ENCODE measurements at regions not wholly inside any gene's neighbourhood (a gene's known extent, or its start where the extent isn't known, plus 50 kb on each side); places are given as distances from the start of the nearest gene placed in this dataset.

GRCh38 chr7:54343511-54343910, 198.7 kb upstream of the VSTM2A start:
- H3K9me3 ChIP-seq, result no peaks in the 10 kb centered on the region
- no peak overlapping the region for H3K4me3 ChIP-seq
- no peaks in the 10 kb centered on the region for H3K36me3 ChIP-seq (replicated peaks in 1 of 2; ENCODE audit: insufficient read depth in 1 of 2, low read depth in 2 of 2)
- 80 to 82% methylated on average over 9 of the region's 9 CpGs for WGBS, 2 donors
- ATAC-seq (no peak), DNase-seq (no peak)
- H3K27ac ChIP-seq, result no peak overlapping the region
- H3K4me1 ChIP-seq, result no peaks in the 10 kb centered on the region
- no peak for TF ChIP-seq POLR2A (IDR thresholded peaks at IDR 0.05)
- no peaks in the 10 kb centered on the region for H3K27me3 ChIP-seq
- intact Hi-C loops (cut with DNase I), result no loop called here

GRCh38 chr7:54345746-54346145, 196.4 kb upstream of the VSTM2A start:
- Histone ChIP-seq H3K27me3 (no peaks in the 10 kb centered on the region), H3K9me3 (no peaks in the 10 kb centered on the region), H3K36me3 (replicated peaks in 1 of 2; ENCODE audit: insufficient read depth in 1 of 2, low read depth in 2 of 2) (no peaks in the 10 kb centered on the region), H3K4me3 (no peak overlapping the region), H3K4me1 (no peaks in the 10 kb centered on the region), H3K27ac (no peak overlapping the region)
- no peak for ATAC-seq
- TF ChIP-seq POLR2A (IDR thresholded peaks at IDR 0.05), result no peak
- no peak for TF ChIP-seq CTCF (IDR thresholded peaks at IDR 0.05)
- intact Hi-C loops (cut with DNase I), result no loop called here
- no peak for DNase-seq
- 68 to 70% methylated on average over 1 of the region's 1 CpG for WGBS, 2 donors

GRCh38 chr7:54349229-54349628, 192.9 kb upstream of the VSTM2A start:
- DNase-seq, result no peak
- intact Hi-C loops (cut with DNase I), result no loop called here
- Histone ChIP-seq H3K27ac (no peak overlapping the region), H3K4me1 (no peaks in the 10 kb centered on the region), H3K36me3 (replicated peaks in 1 of 2; ENCODE audit: insufficient read depth in 1 of 2, low read depth in 2 of 2) (no peaks in the 10 kb centered on the region), H3K4me3 (no peak overlapping the region), H3K9me3 (no peaks in the 10 kb centered on the region), H3K27me3 (no peaks in the 10 kb centered on the region)
- WGBS, 2 donors, result 49 to 65% methylated on average over 3 of the region's 3 CpGs
- TF ChIP-seq CTCF (IDR thresholded peaks at IDR 0.05), result no peak
- ATAC-seq, result no peak

GRCh38 chr7:54354436-54354835, 187.7 kb upstream of the VSTM2A start:
- WGBS, 2 donors, result 62 to 65% methylated on average over 8 of the region's 8 CpGs
- Histone ChIP-seq H3K27ac (no peak overlapping the region), H3K27me3 (no peaks in the 10 kb centered on the region), H3K9me3 (no peaks in the 10 kb centered on the region), H3K36me3 (replicated peaks in 1 of 2; ENCODE audit: insufficient read depth in 1 of 2, low read depth in 2 of 2) (no peaks in the 10 kb centered on the region), H3K4me1 (no peaks in the 10 kb centered on the region), H3K4me3 (no peak overlapping the region)
- ATAC-seq, result no peak
- DNase-seq, result no peak
- TF ChIP-seq POLR2A (IDR thresholded peaks at IDR 0.05), result no peak
- no peak for TF ChIP-seq CTCF (IDR thresholded peaks at IDR 0.05)
- intact Hi-C loops (cut with DNase I), result no loop called here

- DNase-seq (no peak), ATAC-seq (no peak)
- no peak overlapping the region for H3K4me3 ChIP-seq
- no peaks in the 10 kb centered on the region for H3K36me3 ChIP-seq (replicated peaks in 1 of 2; ENCODE audit: insufficient read depth in 1 of 2, low read depth in 2 of 2)
- no peaks in the 10 kb centered on the region for H3K9me3 ChIP-seq
- 27 to 28% methylated on average over 1 of the region's 1 CpG for WGBS, 2 donors
- no peak overlapping the region for H3K27ac ChIP-seq
- H3K4me1 ChIP-seq, result no peaks in the 10 kb centered on the region
- no peak for TF ChIP-seq POLR2A (IDR thresholded peaks at IDR 0.05)
- no peak for TF ChIP-seq CTCF (IDR thresholded peaks at IDR 0.05)
- intact Hi-C loops (cut with DNase I), result no loop called here
- no peaks in the 10 kb centered on the region for H3K27me3 ChIP-seq
Measured at GRCh38 chr7:54355842-54356241, 186.3 kb upstream of the VSTM2A start.

All from body of pancreas (tissue), 4 donors.